SK-N-SH (cell line): ENCODE measurements at regions not wholly inside any gene's neighbourhood (a gene's known extent, or its start where the extent isn't known, plus 50 kb on each side); places are given as distances from the start of the nearest gene placed in this dataset.

Experiments used
- CTCF ChIA-PET: fragments of 300-600, 350-600 bp; formaldehyde crosslinking; extraction: SDS; loops from one replicate; lab custom pipeline; 2021; lab: Yijun Ruan, JAX
- POLR2A ChIA-PET: fragments of 350-600 bp; sonication (Branson Sonifier 250); formaldehyde crosslinking; extraction: SDS; loops from one replicate; lab custom pipeline; 2020; ENCODE audit warnings: antibody characterized with exemption, inconsistent platforms; lab: Yijun Ruan, JAX
- DNase-seq: peaks from one replicate; pipeline ENCODE4 v3.0.0; 2012
- H2AFZ ChIP-seq: fragments of 200-600 bp; sonication (generic); 2 replicates; pipeline ENCODE4 v1.8.1; 2016; ENCODE audit warnings: antibody characterized with exemption, mild to moderate bottlenecking, low read depth
- H3F3A ChIP-seq: fragments of 200-600 bp; sonication (generic); replicated peaks from 2 replicates; pipeline ENCODE3; 2016; ENCODE audit warnings: antibody characterized with exemption, mild to moderate bottlenecking; ENCODE audit not compliant: insufficient read depth
- H3K27ac ChIP-seq, 2 experiments: fragments of 200-500 bp in 1 of 2; fragments of 200-600 bp in 1 of 2; sonication (Bioruptor generic) in 1 of 2; sonication (generic), shearing (Covaris generic) in 1 of 2; 2 replicates each; pipeline versions ENCODE4 v1.5.1 to v1.6.1; 2014 to 2016; ENCODE audit warnings: low read depth in 2 of 2, inconsistent platforms in 1 of 2, low read length in 1 of 2, mild to moderate bottlenecking in 1 of 2, mixed read lengths in 1 of 2
- H3K27me3 ChIP-seq: fragments of 200-600 bp; sonication (generic), shearing (Covaris generic); 2 replicates; pipeline ENCODE4 v1.6.1; 2016; ENCODE audit warnings: mixed run types; ENCODE audit not compliant: insufficient read depth
- H3K36me3 ChIP-seq, 2 experiments: fragments of 200-500 bp in 1 of 2; fragments of 200-600 bp in 1 of 2; sonication (Bioruptor generic) in 1 of 2; sonication (generic) in 1 of 2; replicated peaks in 1 of 2; 2 replicates each; pipeline versions ENCODE3 to v1.5.1; 2014 to 2016; ENCODE audit warnings: low read length in 1 of 2, mild to moderate bottlenecking in 1 of 2; ENCODE audit not compliant: insufficient read depth in 2 of 2, control insufficient read depth in 1 of 2
- H3K4me1 ChIP-seq, 2 experiments: fragments of 200-500 bp in 1 of 2; fragments of 200-600 bp in 1 of 2; sonication (Bioruptor generic) in 1 of 2; sonication (generic), shearing (Covaris generic) in 1 of 2; 2 replicates each; pipeline versions ENCODE4 v1.5.1 to v1.6.1; 2014 to 2016; ENCODE audit warnings: low read depth in 1 of 2, low read length in 1 of 2, mixed run types in 1 of 2; ENCODE audit not compliant: insufficient read depth in 2 of 2, control insufficient read depth in 1 of 2
- H3K4me2 ChIP-seq: fragments of 200-600 bp; sonication (generic), shearing (Covaris generic); 2 replicates; pipeline ENCODE4 v1.6.1; 2017; ENCODE audit warnings: mixed run types
- H3K4me3 ChIP-seq, 2 experiments: fragments of 200-500 bp in 1 of 2; fragments of 200-600 bp in 1 of 2; sonication (Bioruptor generic) in 1 of 2; sonication (generic), shearing (Covaris generic) in 1 of 2; 2 replicates each; pipeline versions ENCODE4 v1.5.1 to v1.8.1; 2014 to 2016; ENCODE audit warnings: low read depth in 2 of 2, inconsistent platforms in 1 of 2, low read length in 1 of 2, mild to moderate bottlenecking in 1 of 2, mixed read lengths in 1 of 2, moderate library complexity in 1 of 2
- H3K79me2 ChIP-seq: fragments of 200-600 bp; sonication (generic); 2 replicates; pipeline ENCODE4 v1.8.1; 2017; ENCODE audit warnings: mild to moderate bottlenecking; ENCODE audit not compliant: insufficient read depth
- H3K9ac ChIP-seq: fragments of 200-600 bp; sonication (generic); 2 replicates; pipeline ENCODE4 v1.6.1; 2017; ENCODE audit warnings: mixed run types
- H3K9me2 ChIP-seq: fragments of 200-600 bp; sonication (generic); 2 replicates; pipeline ENCODE4 v1.6.1; 2017; ENCODE audit warnings: mixed run types
- H3K9me3 ChIP-seq: fragments of 200-600 bp; sonication (generic); 2 replicates; pipeline ENCODE4 v1.6.1; 2017; ENCODE audit warnings: mixed run types, mild to moderate bottlenecking, moderate library complexity
- H4K20me1 ChIP-seq: fragments of 200-600 bp; sonication (generic); 2 replicates; pipeline ENCODE4 v1.6.1; 2017; ENCODE audit warnings: mild to moderate bottlenecking, mixed run types; ENCODE audit not compliant: insufficient read depth
- EP300 ChIP-seq, 2 experiments: IDR thresholded peaks; 2 replicates each; pipeline versions ENCODE4 v1.4.0 to v1.6.1; 2012; ENCODE audit warnings: borderline replicate concordance in 1 of 2, low read depth in 1 of 2, low read length in 1 of 2
- EZH2phosphoT487 ChIP-seq: fragments of 200-600 bp; sonication (generic); IDR thresholded peaks from 2 replicates; pipeline ENCODE4 v1.6.1; 2017; ENCODE audit warnings: low read depth, mixed run types, mild to moderate bottlenecking, antibody characterized with exemption, moderate library complexity, borderline replicate concordance
- GABPA ChIP-seq: IDR thresholded peaks from 2 replicates; pipeline ENCODE4 v1.4.0; 2012; ENCODE audit warnings: low read depth, mild to moderate bottlenecking
- POLR2AphosphoS5 ChIP-seq: IDR thresholded peaks from 2 replicates; pipeline ENCODE4 v1.6.1; 2012; ENCODE audit warnings: low read depth, low read length
- RFX5 ChIP-seq: IDR thresholded peaks from 2 replicates; pipeline ENCODE4 v1.6.1; 2012; ENCODE audit warnings: mild to moderate bottlenecking, improper control_type of control experiment, low read length
- SMC3 ChIP-seq: IDR thresholded peaks from 2 replicates; pipeline ENCODE4 v1.6.1; 2012; ENCODE audit warnings: low read depth, low read length, improper control_type of control experiment
- TAF1 ChIP-seq: IDR thresholded peaks from 2 replicates; pipeline ENCODE4 v1.6.1; 2012; ENCODE audit warnings: low read depth, mild to moderate bottlenecking, low read length, moderate library complexity, borderline replicate concordance
- TCF12 ChIP-seq: IDR thresholded peaks from 2 replicates; pipeline ENCODE4 v1.4.0; 2012
- TEAD4 ChIP-seq: IDR thresholded peaks from 2 replicates; pipeline ENCODE4 v1.4.0; 2012; ENCODE audit warnings: mild to moderate bottlenecking, borderline replicate concordance; ENCODE audit not compliant: insufficient read depth
- WGBS: methylation state at CpG from one replicate; pipeline ENCODE4 v1.1.6; 2017; ENCODE audit warnings: low lambda C conversion rate; 5-methylcytosine and 5-hydroxymethylcytosine counted together
- TF ChIP-seq, protein P1 (sequence below): fragments of 200-600 bp; sonication (generic); IDR thresholded peaks from 2 replicates; pipeline ENCODE4 v1.6.1; 2017; ENCODE audit warnings: antibody characterized with exemption, mild to moderate bottlenecking, moderate library complexity
- TF ChIP-seq, protein P2 (sequence below): IDR thresholded peaks from 2 replicates; pipeline ENCODE4 v1.4.0; 2012; ENCODE audit warnings: low read depth, borderline replicate concordance
- TF ChIP-seq, protein P3 (sequence below): IDR thresholded peaks from 2 replicates; pipeline ENCODE4 v1.4.0; 2012; ENCODE audit warnings: low read depth
- TF ChIP-seq, protein P4 (sequence below): IDR thresholded peaks from 2 replicates; pipeline ENCODE4; 2012
- TF ChIP-seq, protein P5 (sequence below): IDR thresholded peaks from 2 replicates; pipeline ENCODE4 v1.6.1; 2012; ENCODE audit warnings: mild to moderate bottlenecking, low read depth, low read length, moderate library complexity

DNA sequence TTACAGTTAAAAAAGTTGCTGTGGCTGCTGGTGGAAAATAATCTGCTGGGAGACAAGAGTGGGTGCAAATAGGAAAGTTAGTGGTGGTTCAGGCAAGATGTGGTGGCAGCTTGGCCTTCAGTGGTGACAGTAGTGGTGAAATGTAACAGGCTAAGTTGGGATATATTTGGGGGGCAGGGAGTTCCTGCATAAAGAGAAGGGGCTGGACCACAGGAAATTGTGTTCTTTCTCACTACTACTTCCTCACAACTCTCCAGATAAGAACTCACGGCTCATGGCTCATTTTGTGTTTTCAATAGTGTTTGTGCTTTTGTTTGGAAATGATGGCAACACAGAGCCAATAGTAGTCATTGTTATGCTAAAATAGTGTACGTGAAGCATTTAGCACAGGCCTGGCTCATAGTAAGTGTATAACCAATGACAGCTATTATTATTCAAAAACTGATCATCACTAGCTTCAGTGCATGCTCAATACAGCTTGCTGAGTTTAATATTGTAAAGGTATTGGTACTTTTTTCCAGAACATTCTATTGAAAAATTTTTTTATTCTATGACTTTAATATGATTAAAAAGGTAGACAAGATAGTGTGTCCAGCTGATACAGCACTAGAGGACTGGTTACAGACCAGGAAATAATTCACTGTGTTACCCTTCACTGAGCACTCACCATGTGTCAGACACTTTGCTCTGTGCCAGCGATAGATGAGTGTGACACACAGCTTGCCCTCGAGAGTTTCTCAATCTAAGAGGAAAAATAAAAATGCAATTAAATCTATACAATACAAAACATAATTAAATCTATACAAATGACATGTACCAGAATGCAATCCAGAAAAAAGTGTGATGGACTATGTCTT lies 209.8 kb downstream of the POU4F1 start:
- peaks cover 0 to 2% of the 10 kb centered on the region in 2 experiments; a peak in 1 of 4 replicates for H3K4me1 ChIP-seq
- no peak overlapping the region for H3K9ac ChIP-seq
- no peaks in the 10 kb centered on the region for H3K9me3 ChIP-seq
- ChIA-PET POLR2A (no interaction called here), CTCF (no interaction called here)
- H3K4me3 ChIP-seq: no peak overlapping the region
- 34% methylated on average over 4 of the region's 4 CpGs for WGBS
- H3F3A ChIP-seq: no peaks in the 10 kb centered on the region
- H3K79me2 ChIP-seq: no peaks in the 10 kb centered on the region
- TF ChIP-seq SMC3: no peak
- TF ChIP-seq POLR2AphosphoS5: no peak
- no peak for TF ChIP-seq EP300 (IDR thresholded peaks at IDR 0.05; ENCODE audit: borderline replicate concordance in 1 of 2, low read depth in 1 of 2, low read length in 1 of 2)
- TF ChIP-seq TEAD4: no peak
- TF ChIP-seq GABPA: no peak
- TF ChIP-seq, protein P1, sequence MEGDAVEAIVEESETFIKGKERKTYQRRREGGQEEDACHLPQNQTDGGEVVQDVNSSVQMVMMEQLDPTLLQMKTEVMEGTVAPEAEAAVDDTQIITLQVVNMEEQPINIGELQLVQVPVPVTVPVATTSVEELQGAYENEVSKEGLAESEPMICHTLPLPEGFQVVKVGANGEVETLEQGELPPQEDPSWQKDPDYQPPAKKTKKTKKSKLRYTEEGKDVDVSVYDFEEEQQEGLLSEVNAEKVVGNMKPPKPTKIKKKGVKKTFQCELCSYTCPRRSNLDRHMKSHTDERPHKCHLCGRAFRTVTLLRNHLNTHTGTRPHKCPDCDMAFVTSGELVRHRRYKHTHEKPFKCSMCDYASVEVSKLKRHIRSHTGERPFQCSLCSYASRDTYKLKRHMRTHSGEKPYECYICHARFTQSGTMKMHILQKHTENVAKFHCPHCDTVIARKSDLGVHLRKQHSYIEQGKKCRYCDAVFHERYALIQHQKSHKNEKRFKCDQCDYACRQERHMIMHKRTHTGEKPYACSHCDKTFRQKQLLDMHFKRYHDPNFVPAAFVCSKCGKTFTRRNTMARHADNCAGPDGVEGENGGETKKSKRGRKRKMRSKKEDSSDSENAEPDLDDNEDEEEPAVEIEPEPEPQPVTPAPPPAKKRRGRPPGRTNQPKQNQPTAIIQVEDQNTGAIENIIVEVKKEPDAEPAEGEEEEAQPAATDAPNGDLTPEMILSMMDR: no peak
- TF ChIP-seq, protein P2, sequence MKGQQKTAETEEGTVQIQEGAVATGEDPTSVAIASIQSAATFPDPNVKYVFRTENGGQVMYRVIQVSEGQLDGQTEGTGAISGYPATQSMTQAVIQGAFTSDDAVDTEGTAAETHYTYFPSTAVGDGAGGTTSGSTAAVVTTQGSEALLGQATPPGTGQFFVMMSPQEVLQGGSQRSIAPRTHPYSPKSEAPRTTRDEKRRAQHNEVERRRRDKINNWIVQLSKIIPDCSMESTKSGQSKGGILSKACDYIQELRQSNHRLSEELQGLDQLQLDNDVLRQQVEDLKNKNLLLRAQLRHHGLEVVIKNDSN: no peak
- TF ChIP-seq, protein P3, sequence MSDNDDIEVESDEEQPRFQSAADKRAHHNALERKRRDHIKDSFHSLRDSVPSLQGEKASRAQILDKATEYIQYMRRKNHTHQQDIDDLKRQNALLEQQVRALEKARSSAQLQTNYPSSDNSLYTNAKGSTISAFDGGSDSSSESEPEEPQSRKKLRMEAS: no peak
- TF ChIP-seq, protein P4, sequence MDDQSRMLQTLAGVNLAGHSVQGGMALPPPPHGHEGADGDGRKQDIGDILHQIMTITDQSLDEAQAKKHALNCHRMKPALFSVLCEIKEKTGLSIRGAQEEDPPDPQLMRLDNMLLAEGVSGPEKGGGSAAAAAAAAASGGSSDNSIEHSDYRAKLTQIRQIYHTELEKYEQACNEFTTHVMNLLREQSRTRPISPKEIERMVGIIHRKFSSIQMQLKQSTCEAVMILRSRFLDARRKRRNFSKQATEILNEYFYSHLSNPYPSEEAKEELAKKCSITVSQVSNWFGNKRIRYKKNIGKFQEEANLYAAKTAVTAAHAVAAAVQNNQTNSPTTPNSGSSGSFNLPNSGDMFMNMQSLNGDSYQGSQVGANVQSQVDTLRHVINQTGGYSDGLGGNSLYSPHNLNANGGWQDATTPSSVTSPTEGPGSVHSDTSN: no peak
- no peak for TF ChIP-seq RFX5
- no peak for TF ChIP-seq EZH2phosphoT487
- TF ChIP-seq, protein P5, sequence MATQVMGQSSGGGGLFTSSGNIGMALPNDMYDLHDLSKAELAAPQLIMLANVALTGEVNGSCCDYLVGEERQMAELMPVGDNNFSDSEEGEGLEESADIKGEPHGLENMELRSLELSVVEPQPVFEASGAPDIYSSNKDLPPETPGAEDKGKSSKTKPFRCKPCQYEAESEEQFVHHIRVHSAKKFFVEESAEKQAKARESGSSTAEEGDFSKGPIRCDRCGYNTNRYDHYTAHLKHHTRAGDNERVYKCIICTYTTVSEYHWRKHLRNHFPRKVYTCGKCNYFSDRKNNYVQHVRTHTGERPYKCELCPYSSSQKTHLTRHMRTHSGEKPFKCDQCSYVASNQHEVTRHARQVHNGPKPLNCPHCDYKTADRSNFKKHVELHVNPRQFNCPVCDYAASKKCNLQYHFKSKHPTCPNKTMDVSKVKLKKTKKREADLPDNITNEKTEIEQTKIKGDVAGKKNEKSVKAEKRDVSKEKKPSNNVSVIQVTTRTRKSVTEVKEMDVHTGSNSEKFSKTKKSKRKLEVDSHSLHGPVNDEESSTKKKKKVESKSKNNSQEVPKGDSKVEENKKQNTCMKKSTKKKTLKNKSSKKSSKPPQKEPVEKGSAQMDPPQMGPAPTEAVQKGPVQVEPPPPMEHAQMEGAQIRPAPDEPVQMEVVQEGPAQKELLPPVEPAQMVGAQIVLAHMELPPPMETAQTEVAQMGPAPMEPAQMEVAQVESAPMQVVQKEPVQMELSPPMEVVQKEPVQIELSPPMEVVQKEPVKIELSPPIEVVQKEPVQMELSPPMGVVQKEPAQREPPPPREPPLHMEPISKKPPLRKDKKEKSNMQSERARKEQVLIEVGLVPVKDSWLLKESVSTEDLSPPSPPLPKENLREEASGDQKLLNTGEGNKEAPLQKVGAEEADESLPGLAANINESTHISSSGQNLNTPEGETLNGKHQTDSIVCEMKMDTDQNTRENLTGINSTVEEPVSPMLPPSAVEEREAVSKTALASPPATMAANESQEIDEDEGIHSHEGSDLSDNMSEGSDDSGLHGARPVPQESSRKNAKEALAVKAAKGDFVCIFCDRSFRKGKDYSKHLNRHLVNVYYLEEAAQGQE: no peak
- TF ChIP-seq TCF12: no peak
- TF ChIP-seq TAF1: no peak
- no peak overlapping the region for H3K27ac ChIP-seq
- H3K4me2 ChIP-seq: no peak overlapping the region
- H2AFZ ChIP-seq: no peak overlapping the region
- no peaks in the 10 kb centered on the region for H4K20me1 ChIP-seq
- H3K9me2 ChIP-seq: no peaks in the 10 kb centered on the region
- H3K36me3 ChIP-seq: no peaks in the 10 kb centered on the region
- no peak for DNase-seq
- H3K27me3 ChIP-seq: no peaks in the 10 kb centered on the region
